ENCODE measurements at regions not wholly inside any gene's neighbourhood (a gene's known extent, or its start where the extent isn't known, plus 50 kb on each side); places are given as distances from the start of the nearest gene placed in this dataset.
"Not testable (repeated sequence)": the region's sequence is repeated elsewhere in the genome, so short reads cannot be mapped to it uniquely, and the experiment has no call there.

- DNase-seq (ENCODE audit: low read depth), result no peak
Observed at GRCh38 chr14:65153101-65153500, 50.8 kb upstream of the MAX start.

- no peak for DNase-seq (ENCODE audit: low read depth)
Observed at GRCh38 chr14:65156568-65157366, 54.5 kb upstream of the MAX start.

- DNase-seq (ENCODE audit: low read depth), result no peak
Observed at GRCh38 chr14:65159281-65160062, 57.2 kb upstream of the MAX start.

- no peak for DNase-seq (ENCODE audit: low read depth)
Observed at GRCh38 chr14:65160091-65160490, 57.8 kb upstream of the MAX start.

GRCh38 chr14:65162031-65162430 lies 59.7 kb upstream of the MAX start:
- no peak for DNase-seq (ENCODE audit: low read depth)

GRCh38 chr14:65164068-65164824 lies 61.9 kb upstream of the MAX start:
- peak; percentile 27 for DNase-seq (ENCODE audit: low read depth)

GRCh38 chr14:65164825-65165135 lies 62.5 kb upstream of the MAX start:
- DNase-seq (ENCODE audit: low read depth), result no peak

GRCh38 chr14:65167072-65167645 lies 64.8 kb upstream of the MAX start:
- DNase-seq (ENCODE audit: low read depth), result no peak

GRCh38 chr14:65168840-65169239 lies 66.5 kb upstream of the MAX start:
- DNase-seq (ENCODE audit: low read depth), result no peak

GRCh38 chr14:65169351-65169750 lies 67.0 kb upstream of the MAX start:
- DNase-seq (ENCODE audit: low read depth), result no peak

GRCh38 chr14:65170318-65170717 lies 68.0 kb upstream of the MAX start:
- no peak for DNase-seq (ENCODE audit: low read depth)

GRCh38 chr14:65170768-65171507 lies 68.6 kb upstream of the MAX start:
- peak; percentile 6 for DNase-seq (ENCODE audit: low read depth)

GRCh38 chr14:65173973-65174693 lies 71.8 kb upstream of the MAX start:
- no peak for DNase-seq (ENCODE audit: low read depth)

GRCh38 chr14:65174783-65175182 lies 72.5 kb upstream of the MAX start:
- no peak for DNase-seq (ENCODE audit: low read depth)

GRCh38 chr14:65177551-65177950 lies 75.2 kb upstream of the MAX start:
- DNase-seq (ENCODE audit: low read depth), result no peak

- not testable (repeated sequence) for DNase-seq (ENCODE audit: low read depth)
Observed at GRCh38 chr14:65179231-65179630, 76.9 kb upstream of the MAX start.

- DNase-seq (ENCODE audit: low read depth), result no peak
Observed at GRCh38 chr14:65179918-65180724, 77.8 kb upstream of the MAX start.

- DNase-seq (ENCODE audit: low read depth), result no peak
Observed at GRCh38 chr14:65180725-65181025, 78.4 kb upstream of the MAX start.

GRCh38 chr14:65184032-65184764 lies 81.9 kb upstream of the MAX start:
- no peak for DNase-seq (ENCODE audit: low read depth)

- no peak for DNase-seq (ENCODE audit: low read depth)
Observed at GRCh38 chr14:65185829-65186228, 83.5 kb upstream of the MAX start.

Measured in stimulated activated CD8-positive, alpha-beta memory T cell treated with anti-CD3 and anti-CD28 coated beads, Interleukin-12 subunit alpha, Interleukin-12 subunit beta, amount 100 ng/mL, for 1 hour (primary cell).